SH-SY5Y (cell line): ENCODE measurements at regions not wholly inside any gene's neighbourhood (a gene's known extent, or its start where the extent isn't known, plus 50 kb on each side); places are given as distances from the start of the nearest gene placed in this dataset.

ENCODE experiments used
- GATA2 ChIP-seq: IDR thresholded peaks from 2 replicates; pipeline ENCODE4 v1.6.1; 2011; ENCODE audit warnings: mild to moderate bottlenecking, low read depth, low read length
- GATA3 ChIP-seq: IDR thresholded peaks from 2 replicates; pipeline ENCODE4 v1.6.1; 2011; ENCODE audit warnings: low read depth, mild to moderate bottlenecking, low read length, moderate library complexity

DNA sequence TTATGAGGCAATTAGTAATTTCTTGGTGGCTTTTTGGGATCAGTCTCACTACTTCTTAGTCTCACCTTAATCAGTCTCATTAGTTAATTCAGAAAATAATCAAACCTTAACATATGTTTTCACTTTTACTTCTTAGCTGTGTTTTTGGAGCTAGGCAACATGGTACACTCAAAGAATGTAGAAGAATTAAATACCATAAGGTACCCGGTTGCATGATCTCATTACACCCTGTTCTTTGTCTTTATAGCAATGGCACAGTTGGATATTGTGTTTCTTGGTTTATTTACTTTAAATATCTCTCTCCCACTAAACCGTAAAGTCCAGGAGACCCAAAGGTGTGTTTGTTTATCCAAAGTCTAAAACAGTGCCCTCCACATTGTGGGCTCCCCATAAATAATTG, 132.3 kb downstream of the TNFSF18 start:
- TF ChIP-seq GATA3: no peak
- TF ChIP-seq GATA2: no peak

DNA sequence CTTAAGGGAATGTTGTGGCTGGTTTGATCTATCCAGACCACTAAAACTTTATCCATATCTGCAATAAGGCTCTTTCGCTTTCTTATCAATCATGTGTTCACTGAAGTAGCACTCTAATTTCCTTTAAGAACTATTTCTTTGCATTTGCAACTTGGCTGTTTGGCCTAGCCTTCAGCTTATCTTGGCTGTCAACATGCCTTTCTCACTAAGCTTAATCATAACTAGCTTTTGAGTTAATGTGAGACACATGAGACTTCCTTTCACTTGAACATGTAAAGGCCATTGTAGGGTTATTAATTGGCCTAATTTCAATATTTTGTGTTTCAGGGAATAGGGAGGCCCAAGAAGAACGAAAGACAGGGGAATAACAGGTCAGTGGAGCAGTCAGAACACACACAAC, 124.7 kb downstream of the TNFSF18 start:
- no peak for TF ChIP-seq GATA2
- no peak for TF ChIP-seq GATA3

DNA sequence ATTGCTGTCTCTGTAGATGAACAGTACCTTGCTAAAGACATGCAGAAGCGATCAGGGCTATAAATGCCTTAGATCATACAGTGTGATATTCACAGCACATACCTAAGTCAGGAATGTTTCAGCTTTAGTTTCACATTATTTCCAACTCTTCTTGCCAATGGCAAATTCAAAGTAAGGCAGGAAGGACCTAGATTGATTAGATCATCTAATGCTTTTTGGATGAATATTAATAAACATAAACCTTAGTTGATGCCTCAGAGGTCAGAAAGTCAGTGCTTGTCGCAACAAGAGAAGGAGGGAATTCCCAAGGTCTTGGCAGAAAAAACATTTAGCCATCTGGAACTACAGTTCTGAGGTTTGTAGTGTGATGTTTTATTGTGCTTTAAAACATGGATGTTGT, 122.3 kb downstream of the TNFSF18 start:
- TF ChIP-seq GATA3: no peak
- TF ChIP-seq GATA2: no peak

DNA sequence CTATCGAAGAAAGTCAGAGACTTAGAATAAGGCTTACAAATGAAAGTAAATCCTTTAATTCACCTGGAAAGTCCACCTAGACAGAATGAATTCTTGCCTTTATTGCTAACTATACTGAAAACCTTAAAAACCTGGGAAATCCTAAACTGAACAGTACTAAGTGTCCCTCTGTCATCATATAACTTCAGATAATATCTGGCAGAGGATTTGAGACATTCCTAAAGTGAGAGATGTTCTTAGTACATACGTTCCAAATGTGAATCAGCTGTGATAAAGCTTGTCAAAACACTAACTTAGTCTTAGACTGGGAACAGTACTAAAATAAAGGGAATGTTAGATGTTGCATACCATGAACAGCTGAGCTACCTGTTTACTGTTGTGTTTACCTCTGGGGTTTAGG, 121.7 kb downstream of the TNFSF18 start:
- TF ChIP-seq GATA3 (no peak), GATA2 (no peak)

DNA sequence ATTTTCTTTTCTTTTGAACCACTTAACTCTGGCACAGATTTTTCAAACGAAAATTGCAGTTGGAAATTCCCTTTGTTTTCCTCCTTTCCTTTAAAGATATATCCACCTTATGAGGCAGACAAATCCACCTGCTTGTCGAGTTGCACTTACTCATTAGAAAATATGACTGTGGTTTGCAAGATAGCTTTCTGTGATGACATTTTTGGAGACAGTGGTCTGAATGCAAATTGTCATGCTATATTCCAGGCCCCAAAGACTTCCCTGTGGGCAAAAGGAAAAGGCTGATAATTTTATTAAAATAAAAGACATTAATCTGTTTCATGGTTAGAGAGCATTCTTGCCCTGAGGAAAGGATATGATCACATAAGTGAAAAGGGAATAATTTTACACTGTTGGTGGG, 120.6 kb downstream of the TNFSF18 start:
- no peak for TF ChIP-seq GATA3
- TF ChIP-seq GATA2: no peak

DNA sequence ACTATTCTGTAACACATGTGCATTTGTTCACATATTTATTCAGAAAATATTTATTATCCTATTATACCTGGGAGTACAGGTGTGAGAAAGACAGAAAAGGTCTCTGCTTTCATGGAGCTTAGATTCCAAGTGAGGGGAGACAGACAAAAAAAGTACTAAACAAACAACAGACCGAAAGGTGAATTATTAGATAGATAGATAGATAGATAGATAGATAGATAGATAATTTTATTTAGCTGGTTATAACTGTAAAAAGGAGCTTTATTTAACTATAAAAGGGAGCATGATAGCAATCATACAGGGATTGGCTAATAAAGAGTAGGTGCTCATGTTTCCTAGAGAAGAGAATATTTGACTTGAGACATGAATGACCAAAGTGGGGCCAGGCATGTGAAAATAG, 119.4 kb downstream of the TNFSF18 start:
- TF ChIP-seq GATA2 (no peak), GATA3 (no peak)

DNA sequence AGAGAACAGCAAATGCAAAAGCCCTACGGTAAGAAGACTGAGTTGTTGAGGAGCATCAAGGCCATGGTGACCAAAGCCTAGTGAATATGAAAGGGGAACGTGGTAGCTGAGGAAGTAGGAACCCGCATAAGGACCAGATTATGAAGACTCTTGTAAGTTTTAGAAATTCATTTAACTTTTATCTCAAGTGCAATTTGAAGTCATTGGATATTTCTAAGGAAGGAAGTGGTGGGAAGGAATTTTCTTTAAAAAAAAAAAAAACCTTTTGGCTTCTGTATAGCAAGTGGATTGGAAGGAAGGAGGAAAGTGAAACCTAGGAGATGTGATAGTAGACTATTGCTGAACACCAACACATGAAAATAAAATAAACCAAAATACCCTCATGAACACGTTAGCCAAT, 119.0 kb downstream of the TNFSF18 start:
- no peak for TF ChIP-seq GATA2
- TF ChIP-seq GATA3: no peak

DNA sequence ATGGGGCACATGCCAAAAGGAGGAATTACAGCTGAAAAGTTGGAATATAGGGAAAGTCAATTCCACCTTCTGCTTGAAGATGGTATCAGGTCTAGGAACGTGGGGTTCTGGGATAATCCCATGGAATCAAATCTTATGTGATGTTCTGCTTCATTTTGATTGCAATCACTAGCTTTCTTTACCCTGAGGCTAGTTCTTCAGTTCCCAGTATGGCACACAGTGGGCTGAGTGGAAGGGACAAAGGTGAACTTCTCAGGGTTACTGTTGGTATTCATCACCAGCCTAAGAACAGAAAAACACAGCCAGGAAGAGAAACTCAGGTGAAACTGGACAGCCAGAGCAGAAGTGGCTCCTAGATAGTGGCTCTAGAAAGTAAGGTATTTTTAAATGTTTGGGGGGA, 117.8 kb downstream of the TNFSF18 start:
- TF ChIP-seq GATA2 (no peak), GATA3 (no peak)

DNA sequence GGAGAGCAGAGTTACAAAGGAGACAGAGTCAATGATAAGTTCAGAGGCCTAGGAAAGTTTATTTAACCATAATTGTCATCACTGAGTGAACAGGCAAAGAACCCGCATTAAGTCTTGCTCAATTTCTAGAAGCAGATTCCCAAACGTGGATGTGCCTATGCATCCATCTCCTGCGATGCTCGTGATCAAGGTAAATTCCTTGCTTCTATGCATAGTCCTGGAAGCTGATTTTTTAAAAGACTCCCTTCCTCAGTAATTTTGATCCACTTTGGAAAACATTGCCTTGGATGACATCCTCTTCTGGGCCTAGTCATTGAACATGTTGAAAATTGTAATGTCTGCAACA, 116.4 kb downstream of the TNFSF18 start:
- no peak for TF ChIP-seq GATA2
- no peak for TF ChIP-seq GATA3

DNA sequence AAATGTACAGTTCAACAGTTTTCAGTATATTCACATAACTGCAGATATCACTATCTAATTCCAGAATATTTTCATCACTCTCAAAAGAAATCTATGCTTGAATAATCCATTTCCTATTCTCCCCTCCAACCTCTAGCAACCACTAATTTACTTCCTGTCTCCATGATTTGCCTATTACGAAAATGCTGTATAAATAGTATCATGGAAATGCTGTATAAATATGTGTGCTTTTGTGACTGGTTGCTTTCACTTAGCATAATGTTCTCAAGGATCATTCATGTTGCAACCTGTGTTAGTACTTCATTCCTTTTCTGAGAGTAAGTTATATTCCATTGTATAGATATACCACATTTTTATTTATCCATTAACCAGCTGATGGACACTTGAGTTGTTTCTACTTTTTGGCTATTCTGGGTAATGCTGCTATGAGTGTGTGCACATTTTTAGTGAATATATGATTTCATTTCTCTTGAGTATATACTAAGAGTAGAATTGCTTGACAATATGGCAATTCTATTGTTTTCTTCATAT, 115.6 kb downstream of the TNFSF18 start:
- TF ChIP-seq GATA3 (no peak), GATA2 (no peak)

DNA sequence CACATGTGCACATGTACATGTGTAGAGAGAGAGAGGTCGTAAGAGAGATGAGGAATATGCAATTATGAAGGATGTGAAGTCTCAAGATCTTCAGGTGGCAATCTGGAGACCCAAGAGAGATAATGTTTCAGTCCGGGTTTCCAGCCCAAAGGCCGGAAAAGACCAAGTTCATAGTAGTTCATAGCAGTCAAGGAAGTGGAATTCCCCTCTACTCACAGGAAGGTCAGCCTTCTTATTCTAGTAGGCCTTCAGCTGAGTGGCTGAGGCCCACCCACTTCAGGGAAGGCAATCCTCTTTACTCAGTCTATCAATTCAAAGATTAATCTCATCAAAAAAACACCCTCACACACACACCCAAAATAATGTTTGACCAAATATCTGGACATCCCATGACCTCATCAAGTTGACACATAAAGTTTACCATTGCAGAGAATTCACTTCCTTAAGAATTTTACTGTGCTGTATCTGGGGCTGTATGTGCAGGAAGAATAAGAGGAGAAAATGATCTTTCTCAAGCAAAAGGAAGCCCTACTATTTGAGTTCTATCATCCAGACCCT, 114.6 kb downstream of the TNFSF18 start:
- TF ChIP-seq GATA2 (no peak), GATA3 (no peak)

DNA sequence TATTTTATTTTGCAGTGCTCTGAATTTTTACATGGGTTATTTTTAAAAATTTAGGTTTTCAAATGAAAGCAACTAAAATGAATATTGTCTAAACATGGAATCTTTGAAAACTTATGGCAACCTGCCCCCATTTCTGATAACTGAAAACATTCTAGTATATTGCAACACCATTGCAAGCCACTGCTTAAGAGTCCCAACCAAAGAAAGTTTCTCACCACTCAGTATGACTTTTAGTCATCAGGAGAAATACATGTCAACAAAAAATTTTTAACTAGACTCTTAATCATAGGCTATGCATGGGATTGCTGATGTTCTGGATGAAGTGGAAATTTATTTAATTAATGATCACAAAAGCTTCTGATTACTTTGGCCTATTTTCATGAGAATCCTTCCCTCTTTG, 112.1 kb downstream of the TNFSF18 start:
- TF ChIP-seq GATA2 (no peak), GATA3 (no peak)

DNA sequence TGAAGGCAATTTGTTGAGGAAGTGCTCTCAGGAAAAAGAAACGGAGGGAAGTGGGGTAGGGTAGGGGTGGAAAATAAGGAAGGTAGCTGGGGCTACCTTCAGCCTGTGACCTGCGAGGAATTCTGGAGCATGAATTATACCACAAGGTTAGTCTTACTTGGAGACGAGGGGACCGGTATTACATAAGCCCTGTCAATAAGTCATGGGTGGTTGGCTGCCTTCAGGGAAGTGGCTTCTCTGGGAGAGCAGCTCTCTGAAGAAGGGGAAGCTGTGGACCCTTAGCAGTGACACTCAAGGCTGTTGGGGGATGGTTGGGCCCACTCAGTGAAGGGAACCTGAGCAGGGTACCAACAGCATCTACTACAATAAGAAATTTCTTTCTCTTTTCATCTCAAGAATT, 111.3 kb downstream of the TNFSF18 start:
- TF ChIP-seq GATA3 (no peak), GATA2 (no peak)

DNA sequence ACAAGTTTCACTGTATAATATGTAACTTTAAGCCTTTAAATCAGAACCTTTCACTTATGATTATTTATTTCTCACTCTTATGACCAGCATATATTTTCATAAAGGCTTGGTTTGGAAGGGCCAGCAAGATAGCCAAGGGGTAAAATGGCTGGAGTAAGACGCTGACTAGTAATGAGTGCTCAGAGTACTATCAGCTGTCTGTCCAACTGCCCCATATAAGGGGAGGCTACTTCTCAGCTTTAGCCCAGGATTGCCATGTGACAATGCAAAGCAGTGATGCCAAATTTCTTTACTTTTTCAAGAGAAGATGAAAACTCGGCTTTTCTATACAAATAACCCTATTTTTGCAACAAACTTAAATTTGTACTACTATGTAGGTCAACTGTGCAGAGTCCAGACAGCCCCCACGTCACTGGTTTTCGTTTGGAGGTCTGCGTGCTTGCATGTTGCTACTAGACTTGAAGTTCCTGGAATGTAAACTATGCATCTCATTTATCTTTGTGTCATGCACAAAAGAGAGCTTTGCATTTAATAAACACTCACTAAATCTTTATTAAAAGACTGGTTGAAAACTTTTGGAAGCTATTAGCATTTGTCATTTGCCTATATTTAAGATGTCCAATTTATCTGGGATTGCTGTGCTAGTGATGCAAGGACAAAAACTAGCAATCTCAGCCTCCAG, 110.4 kb downstream of the TNFSF18 start:
- no peak for TF ChIP-seq GATA2

DNA sequence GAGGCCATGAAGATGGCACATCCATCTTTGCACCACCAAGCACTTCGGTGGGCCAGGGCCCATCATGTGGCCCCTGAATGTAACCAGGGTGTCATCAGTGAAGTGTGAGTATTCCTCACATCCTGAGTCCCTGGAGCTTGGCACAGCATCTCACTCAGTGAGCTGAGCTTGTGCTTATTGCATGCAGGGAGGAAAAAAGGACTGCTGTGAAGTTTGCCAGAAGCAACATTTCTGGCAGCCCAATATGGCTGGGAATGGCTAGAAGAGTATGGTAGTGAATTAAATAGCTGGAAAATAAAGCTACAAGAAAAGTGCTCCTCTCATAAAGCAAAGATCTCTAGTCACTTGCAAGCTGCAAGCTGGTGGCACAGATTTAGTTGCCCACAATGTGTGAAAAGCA, 109.3 kb downstream of the TNFSF18 start:
- no peak for TF ChIP-seq GATA2
- TF ChIP-seq GATA3: no peak

DNA sequence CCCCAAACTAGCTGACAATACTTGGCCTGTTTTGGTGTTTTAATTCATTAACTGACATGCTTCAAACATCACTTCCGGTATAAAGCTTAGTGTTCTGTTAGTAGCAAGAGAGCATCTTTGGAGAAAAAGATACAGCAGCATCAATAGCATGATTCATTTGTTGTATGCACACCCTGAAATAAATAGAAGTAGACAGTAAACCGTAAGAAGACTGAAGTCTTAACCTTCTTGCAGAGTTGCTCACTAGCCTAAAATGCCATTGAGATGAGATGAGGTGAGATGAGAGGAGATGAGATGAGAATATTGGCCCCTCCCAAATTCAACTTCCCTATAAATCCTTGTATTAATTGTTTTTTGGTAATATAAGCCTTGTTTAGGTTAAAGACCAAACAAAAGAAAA, 108.8 kb downstream of the TNFSF18 start:
- TF ChIP-seq GATA2 (no peak), GATA3 (no peak)
